Activated T-cell treated with anti-CD3 and anti-CD28 coated beads, Interleukin-2, amount 50 U/mL, for 24 hours (primary cell): ENCODE measurements at regions not wholly inside any gene's neighbourhood (a gene's known extent, or its start where the extent isn't known, plus 50 kb on each side); places are given as distances from the start of the nearest gene placed in this dataset.

ENCODE experiments used
- DNase-seq: peaks from one replicate; pipeline ENCODE4 v3.0.0-alpha.2; 2020
- H3K27ac Mint-ChIP-seq: 2 replicates; pipeline ENCODE4 v1.8.0; 2020; ENCODE audit warnings: mild to moderate bottlenecking, mixed read lengths
- H3K27me3 Mint-ChIP-seq: 2 replicates; pipeline ENCODE4 v1.8.0; 2020; ENCODE audit warnings: mixed read lengths
- H3K36me3 Mint-ChIP-seq: 2 replicates; pipeline ENCODE4 v1.8.0; 2020; ENCODE audit warnings: low read depth, mixed read lengths
- H3K4me1 Mint-ChIP-seq: 2 replicates; pipeline ENCODE4 v1.8.0; 2020; ENCODE audit warnings: low read depth, mixed read lengths
- H3K4me3 Mint-ChIP-seq: 2 replicates; pipeline ENCODE4 v1.8.0; 2020; ENCODE audit warnings: mild to moderate bottlenecking, moderate library complexity, mixed read lengths
- H3K9me3 Mint-ChIP-seq: 2 replicates; pipeline ENCODE4 v1.8.0; 2020; ENCODE audit warnings: mixed read lengths

DNA sequence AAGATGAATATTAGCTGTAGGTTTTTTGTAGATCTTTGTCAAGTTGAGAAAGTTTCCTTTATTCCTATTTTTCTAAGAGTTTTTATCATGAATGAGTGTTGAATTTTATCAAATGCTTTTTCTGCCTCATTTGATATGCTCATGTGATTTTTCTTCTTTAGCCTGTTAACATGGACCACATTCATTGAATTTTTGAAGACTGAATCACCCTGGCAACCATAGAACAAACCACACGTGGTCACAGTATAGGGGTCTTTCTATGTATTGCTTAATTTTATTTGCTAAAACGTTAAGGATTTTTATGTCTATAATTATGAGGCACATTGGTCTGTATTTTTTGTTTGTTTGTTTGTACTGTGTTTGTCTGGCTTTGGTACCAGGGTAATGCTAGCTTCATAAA, 201.7 kb upstream of the CWC22 start:
- H3K4me3 Mint-ChIP-seq: no peak overlapping the region
- no peak for DNase-seq
- H3K27ac Mint-ChIP-seq: no peak overlapping the region

DNA sequence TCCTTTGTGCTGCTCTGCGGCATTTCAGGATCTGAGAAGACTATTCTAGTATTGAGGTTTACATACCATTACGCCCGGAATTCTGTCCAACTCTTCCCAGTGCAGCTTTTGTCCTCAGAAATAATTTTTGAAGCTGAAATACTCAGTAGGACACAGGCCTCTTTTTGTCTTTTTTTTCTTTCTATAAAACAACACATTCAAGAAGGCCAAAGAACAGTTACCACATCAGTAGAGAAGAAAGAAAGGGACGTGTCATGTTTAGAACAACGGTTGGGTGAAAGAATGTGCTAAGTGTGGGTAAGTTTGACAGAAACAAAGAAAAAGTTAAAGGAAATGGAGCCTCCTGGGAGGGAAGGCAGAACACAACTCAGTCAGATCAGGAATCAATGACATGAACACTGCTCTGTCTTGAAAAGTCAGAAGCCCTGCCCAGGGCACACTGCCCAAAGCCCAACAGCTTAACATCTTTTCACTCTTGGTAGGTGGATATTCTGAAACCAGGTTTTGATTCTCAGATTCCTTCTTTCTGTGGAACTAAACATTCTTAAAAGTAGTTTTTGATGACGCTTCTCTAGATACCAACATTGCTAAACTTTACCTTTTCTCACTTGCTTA, 198.6 kb upstream of the CWC22 start:
- H3K27me3 Mint-ChIP-seq: no peaks in the 10 kb centered on the region
- no peak overlapping the region for H3K4me3 Mint-ChIP-seq
- H3K4me1 Mint-ChIP-seq: no peaks in the 10 kb centered on the region
- H3K27ac Mint-ChIP-seq: no peak overlapping the region
- no peaks in the 10 kb centered on the region for H3K36me3 Mint-ChIP-seq
- DNase-seq: no peak
- no peaks in the 10 kb centered on the region for H3K9me3 Mint-ChIP-seq

More for the DNA sequence above, 201.7 kb upstream of the CWC22 start:
- Mint-ChIP-seq H3K27me3 (no peaks in the 10 kb centered on the region), H3K4me1 (no peaks in the 10 kb centered on the region), H3K36me3 (no peaks in the 10 kb centered on the region), H3K9me3 (no peaks in the 10 kb centered on the region)

DNA sequence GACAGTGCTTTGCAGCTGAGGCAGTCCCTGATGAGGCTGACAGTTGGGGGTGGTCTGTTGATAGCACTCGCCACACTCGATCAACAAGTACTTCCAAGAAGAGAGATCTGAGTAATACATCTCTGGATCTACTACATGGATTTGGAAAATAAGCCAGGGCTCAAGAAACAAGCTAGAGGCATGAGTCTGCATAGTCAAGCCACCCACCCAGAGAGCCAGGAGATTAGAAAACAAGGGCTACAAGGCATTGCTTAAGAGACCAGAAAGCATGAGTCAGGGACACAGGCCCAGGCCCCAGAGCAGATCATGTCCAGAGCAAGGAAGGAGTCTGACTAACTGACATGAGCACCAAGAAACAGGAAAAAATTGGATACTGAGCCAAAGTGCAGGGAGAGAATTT, 196.9 kb upstream of the CWC22 start:
- H3K4me3 Mint-ChIP-seq: no peak overlapping the region
- no peaks in the 10 kb centered on the region for H3K36me3 Mint-ChIP-seq
- DNase-seq: no peak
- H3K27ac Mint-ChIP-seq: no peak overlapping the region
- no peaks in the 10 kb centered on the region for H3K4me1 Mint-ChIP-seq
- H3K27me3 Mint-ChIP-seq: no peaks in the 10 kb centered on the region
- no peaks in the 10 kb centered on the region for H3K9me3 Mint-ChIP-seq

DNA sequence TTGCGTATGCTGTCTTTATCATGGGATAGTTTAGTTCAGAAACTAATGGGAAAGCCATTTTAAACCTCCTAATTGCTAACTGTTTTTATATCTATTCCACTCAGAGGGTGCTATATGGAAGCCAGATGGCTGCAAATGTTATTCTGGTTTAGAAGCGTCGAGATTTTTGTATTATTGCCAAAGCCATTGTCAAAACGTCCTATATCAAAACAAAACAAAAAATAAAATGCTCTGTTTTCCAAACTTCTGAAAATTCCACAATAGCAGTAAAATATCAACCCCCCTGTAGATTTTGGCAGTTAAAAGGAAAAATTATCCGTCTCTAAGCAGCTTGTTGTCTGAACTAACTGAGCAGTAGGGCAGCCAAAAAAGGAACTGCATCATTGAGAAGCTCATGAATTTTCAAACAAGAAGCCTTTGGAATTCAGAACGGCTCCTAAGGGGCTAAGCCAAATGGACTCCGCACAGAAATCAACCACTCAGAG, 195.4 kb upstream of the CWC22 start:
- no peak for DNase-seq
- Mint-ChIP-seq H3K4me3 (no peak overlapping the region), H3K9me3 (no peaks in the 10 kb centered on the region), H3K27ac (no peak overlapping the region), H3K4me1 (no peaks in the 10 kb centered on the region), H3K36me3 (no peaks in the 10 kb centered on the region), H3K27me3 (no peaks in the 10 kb centered on the region)

DNA sequence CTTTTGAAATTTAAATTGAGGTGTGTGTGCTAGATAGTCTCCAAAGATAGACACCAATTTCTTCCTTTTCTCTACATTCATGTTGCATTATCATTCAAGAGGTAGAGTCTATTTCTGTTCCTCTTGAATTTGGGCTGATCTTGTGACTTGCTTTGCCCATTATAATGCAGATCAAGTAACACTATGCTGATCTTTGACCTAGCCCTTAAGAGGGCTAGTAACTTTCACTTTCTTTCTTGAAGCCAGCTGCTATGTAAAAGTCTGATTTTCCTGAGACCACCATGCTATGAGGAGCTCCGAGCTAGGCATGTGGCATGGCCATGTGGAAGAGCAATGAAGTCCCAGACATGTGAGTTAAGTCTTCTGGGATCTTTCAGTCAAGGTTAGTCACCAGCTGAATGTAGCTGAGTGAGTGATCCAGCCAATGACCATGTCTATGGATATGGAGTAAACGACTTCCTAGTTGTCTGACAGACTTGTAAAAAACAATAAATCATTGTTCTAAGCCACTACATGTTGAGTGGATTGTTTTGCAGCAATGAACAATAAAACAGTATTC, 189.4 kb upstream of the CWC22 start:
- Mint-ChIP-seq H3K36me3 (no peaks in the 10 kb centered on the region), H3K27me3 (no peaks in the 10 kb centered on the region), H3K9me3 (no peaks in the 10 kb centered on the region), H3K4me1 (peaks cover 6% of the 10 kb centered on the region), H3K27ac (no peak overlapping the region), H3K4me3 (no peak overlapping the region)
- DNase-seq: no peak

DNA sequence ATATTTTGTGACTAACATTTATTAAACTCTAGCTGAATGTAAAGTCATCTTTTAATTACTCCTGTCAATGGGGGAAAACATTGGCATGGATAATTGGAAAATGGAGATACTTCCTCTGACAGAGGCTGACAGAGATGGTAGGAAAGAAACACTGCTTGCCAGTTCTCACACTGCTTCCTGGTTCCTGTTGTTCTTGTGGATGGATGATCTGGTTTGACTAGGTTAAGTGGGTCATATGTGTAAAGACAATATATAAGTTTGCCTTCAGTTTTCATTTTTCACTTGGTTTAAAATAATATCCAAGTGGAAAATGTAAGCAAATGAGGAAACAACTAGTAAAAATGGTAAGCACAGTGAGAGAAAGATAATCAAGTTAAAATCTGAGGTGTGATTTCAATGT, 188.8 kb upstream of the CWC22 start:
- DNase-seq: no peak
- H3K27ac Mint-ChIP-seq: no peak overlapping the region
- H3K4me1 Mint-ChIP-seq: peaks cover 6% of the 10 kb centered on the region
- no peak overlapping the region for H3K4me3 Mint-ChIP-seq
- no peaks in the 10 kb centered on the region for H3K9me3 Mint-ChIP-seq
- H3K27me3 Mint-ChIP-seq: no peaks in the 10 kb centered on the region
- no peaks in the 10 kb centered on the region for H3K36me3 Mint-ChIP-seq

DNA sequence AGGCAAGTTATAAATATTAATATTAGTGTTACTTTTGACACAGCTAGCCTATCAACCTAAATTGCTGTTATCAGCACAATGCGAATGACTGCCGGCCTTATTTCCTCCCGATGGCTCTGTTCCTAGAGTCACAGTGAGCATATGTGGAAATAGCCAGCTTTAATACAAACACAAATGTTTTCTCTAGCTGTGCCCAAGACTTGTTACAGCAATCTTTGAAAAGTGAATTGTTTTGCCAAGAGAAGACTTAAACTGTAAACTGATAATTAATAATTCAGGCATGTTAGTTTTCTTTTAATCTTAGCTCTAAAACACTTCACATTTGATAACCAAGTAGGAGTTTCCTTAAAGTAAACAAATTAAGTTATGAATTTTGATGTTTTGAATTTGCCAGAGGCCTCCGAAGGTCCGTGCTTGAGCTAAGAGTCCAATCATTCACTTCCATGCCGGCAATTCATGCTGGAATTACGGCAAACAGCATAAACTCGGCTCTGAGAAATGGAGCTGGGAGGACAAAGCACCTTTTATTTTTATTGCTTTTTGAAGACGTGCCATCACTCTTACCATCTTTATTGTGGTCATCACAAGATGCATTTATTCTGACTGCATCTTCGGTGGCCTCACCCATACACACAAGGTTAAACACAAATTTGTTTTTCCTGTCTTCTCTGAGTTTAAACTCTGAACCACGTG, 184.5 kb upstream of the CWC22 start:
- H3K4me1 Mint-ChIP-seq: peaks cover 6% of the 10 kb centered on the region
- H3K9me3 Mint-ChIP-seq: no peaks in the 10 kb centered on the region
- no peaks in the 10 kb centered on the region for H3K27me3 Mint-ChIP-seq
- DNase-seq: no peak
- H3K4me3 Mint-ChIP-seq: no peak overlapping the region
- no peak overlapping the region for H3K27ac Mint-ChIP-seq
- H3K36me3 Mint-ChIP-seq: no peaks in the 10 kb centered on the region

DNA sequence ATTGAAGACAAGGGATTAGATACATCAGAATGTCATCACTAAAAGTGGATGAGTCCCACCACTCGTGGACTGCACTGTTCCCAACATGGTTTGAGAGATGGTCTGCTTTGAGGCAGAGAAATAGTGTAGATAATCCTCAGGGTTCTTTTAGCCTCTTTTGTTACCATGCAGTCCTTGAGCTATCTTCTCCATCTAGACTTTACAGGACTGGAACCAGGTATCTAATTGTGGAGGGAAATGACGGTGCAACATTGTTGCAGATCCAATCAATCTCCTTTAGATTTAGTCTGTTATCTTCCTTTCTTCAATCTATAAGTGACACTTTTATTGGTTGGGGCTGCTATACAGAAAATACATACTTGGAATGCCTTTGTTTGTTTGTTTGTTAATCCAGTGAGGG, 183.8 kb upstream of the CWC22 start:
- peaks cover under 1% of the 10 kb centered on the region for H3K4me1 Mint-ChIP-seq
- H3K27me3 Mint-ChIP-seq: no peaks in the 10 kb centered on the region
- H3K9me3 Mint-ChIP-seq: no peaks in the 10 kb centered on the region
- H3K27ac Mint-ChIP-seq: no peak overlapping the region
- no peaks in the 10 kb centered on the region for H3K36me3 Mint-ChIP-seq
- no peak overlapping the region for H3K4me3 Mint-ChIP-seq
- DNase-seq: no peak

DNA sequence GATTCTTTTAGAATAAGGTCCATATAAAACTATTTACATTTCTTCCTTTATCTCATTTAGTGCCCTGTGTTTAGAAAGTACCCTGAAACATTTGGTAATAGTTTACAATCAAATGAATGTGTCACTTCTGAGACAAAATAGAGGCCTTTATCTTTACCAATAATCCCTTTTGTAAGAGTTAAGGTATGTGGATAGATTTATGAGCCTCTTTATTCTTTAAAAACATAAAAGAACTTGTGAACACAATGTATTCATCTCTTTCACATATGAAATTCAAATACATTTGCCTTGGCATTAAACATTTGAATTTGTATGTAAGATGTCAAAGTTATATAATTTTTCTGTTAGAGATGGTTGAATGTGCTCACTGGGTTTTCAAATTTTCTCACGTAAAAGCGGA, 180.5 kb upstream of the CWC22 start:
- H3K9me3 Mint-ChIP-seq: no peaks in the 10 kb centered on the region
- no peaks in the 10 kb centered on the region for H3K4me1 Mint-ChIP-seq
- H3K4me3 Mint-ChIP-seq: no peak overlapping the region
- no peaks in the 10 kb centered on the region for H3K36me3 Mint-ChIP-seq
- H3K27ac Mint-ChIP-seq: no peak overlapping the region
- H3K27me3 Mint-ChIP-seq: no peaks in the 10 kb centered on the region
- DNase-seq: no peak

DNA sequence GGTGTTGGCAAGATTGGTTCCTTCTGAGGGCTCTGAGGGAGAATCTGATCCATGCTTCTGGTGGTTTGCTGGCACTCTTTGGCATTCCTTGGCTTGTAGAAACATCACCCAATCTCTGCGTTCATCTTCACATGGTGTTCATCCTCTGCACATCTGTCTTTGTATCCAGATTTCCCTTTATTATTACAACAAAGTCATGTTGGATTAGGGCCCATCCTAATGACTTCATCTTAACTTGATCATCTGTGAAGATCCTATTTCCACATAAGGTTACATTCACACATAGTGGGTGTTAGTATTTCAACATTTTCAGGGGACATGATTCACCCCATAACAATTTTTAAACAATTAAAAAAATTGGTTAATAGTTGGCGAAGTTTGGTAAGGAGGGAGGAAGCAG, 177.4 kb upstream of the CWC22 start:
- Mint-ChIP-seq H3K4me3 (no peak overlapping the region), H3K27ac (no peak overlapping the region), H3K4me1 (no peaks in the 10 kb centered on the region), H3K9me3 (no peaks in the 10 kb centered on the region), H3K36me3 (no peaks in the 10 kb centered on the region), H3K27me3 (no peaks in the 10 kb centered on the region)
- DNase-seq: no peak

DNA sequence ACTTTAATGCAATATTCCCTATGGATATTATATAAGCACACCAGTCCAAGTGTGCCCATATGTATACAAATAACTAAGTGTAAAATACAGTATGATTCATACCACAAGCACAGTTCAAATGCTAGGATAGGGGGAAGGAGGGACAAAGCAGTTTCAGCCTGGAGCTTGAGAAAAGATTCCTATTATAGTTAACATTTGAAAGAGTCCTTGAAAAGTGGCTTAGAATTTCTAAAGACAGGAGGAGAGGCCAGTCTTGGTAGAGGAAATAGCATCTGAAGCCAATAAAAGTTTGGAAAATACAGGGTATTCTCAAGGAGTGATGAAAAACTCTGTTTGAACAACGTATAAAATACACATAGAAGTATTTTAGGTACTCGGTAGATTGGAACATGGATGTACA, 173.4 kb upstream of the CWC22 start:
- H3K9me3 Mint-ChIP-seq: no peaks in the 10 kb centered on the region
- H3K36me3 Mint-ChIP-seq: no peaks in the 10 kb centered on the region
- H3K27ac Mint-ChIP-seq: no peak overlapping the region
- H3K4me1 Mint-ChIP-seq: no peaks in the 10 kb centered on the region
- H3K27me3 Mint-ChIP-seq: no peaks in the 10 kb centered on the region
- DNase-seq: no peak
- H3K4me3 Mint-ChIP-seq: no peak overlapping the region

DNA sequence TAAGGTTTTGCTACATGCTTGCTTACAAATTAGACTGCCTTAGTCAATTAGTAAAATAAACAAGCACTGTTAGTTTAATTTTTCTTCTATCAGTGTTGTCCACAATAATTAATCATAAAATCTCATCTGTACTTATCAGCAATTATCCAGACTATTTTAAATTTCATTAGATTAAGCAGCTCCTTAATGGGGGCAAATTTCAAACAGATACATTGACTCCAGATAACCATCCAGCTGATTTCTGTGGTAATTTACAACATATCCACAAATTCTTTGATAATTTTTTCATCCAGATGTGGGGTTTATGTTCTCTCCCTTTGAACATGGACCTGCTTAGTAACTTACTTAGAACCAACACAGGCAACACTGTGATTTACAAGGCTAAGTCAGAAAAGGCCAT, 170.4 kb upstream of the CWC22 start:
- Mint-ChIP-seq H3K9me3 (no peaks in the 10 kb centered on the region), H3K36me3 (no peaks in the 10 kb centered on the region), H3K4me1 (no peaks in the 10 kb centered on the region), H3K4me3 (no peak overlapping the region), H3K27ac (no peak overlapping the region), H3K27me3 (no peaks in the 10 kb centered on the region)
- no peak for DNase-seq

DNA sequence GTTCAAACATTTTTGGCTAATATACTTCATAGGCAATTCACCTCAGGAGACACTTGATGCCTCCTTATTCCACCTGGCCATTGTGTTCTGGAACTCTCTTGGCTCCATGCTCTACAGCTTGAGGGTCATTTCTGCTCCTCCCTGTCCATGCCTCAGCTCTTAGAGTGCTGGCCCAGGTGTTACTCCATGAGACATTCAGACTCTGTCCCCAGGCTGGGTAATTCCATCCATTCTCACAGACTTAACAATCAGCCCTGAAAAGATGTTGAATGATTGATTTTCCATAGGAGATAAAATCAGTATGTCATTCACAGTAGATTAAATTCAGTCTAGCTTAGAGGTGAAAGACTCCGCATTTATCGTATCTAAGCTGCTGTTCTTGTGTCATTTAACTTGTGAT, 168.6 kb upstream of the CWC22 start:
- DNase-seq: no peak
- H3K27ac Mint-ChIP-seq: no peak overlapping the region

DNA sequence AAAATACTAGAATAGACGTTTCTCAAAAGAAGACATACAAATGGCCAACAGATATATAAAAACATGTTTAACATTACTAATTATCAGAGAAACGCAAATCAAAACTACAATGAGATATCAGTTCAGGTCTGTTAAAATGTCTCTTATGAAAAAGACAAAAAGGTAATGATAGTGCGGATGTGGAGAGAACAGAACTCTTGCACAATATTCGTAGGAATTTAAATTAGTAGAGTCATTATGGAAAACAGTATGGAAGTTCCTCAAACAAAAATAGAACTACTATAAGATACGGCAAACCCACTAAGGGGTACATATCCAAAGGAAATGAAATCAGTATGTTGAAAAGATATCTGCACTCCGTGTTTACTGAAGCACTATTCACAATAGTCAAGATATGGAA, 167.5 kb upstream of the CWC22 start:
- DNase-seq: no peak
- no peak overlapping the region for H3K4me3 Mint-ChIP-seq
- H3K9me3 Mint-ChIP-seq: peaks cover 7% of the 10 kb centered on the region
- no peaks in the 10 kb centered on the region for H3K4me1 Mint-ChIP-seq
- H3K27ac Mint-ChIP-seq: no peak overlapping the region
- H3K36me3 Mint-ChIP-seq: no peaks in the 10 kb centered on the region
- H3K27me3 Mint-ChIP-seq: no peaks in the 10 kb centered on the region

More for the DNA sequence above, 168.6 kb upstream of the CWC22 start:
- Mint-ChIP-seq H3K36me3 (no peaks in the 10 kb centered on the region), H3K4me3 (no peak overlapping the region), H3K27me3 (no peaks in the 10 kb centered on the region), H3K9me3 (no peaks in the 10 kb centered on the region), H3K4me1 (no peaks in the 10 kb centered on the region)

DNA sequence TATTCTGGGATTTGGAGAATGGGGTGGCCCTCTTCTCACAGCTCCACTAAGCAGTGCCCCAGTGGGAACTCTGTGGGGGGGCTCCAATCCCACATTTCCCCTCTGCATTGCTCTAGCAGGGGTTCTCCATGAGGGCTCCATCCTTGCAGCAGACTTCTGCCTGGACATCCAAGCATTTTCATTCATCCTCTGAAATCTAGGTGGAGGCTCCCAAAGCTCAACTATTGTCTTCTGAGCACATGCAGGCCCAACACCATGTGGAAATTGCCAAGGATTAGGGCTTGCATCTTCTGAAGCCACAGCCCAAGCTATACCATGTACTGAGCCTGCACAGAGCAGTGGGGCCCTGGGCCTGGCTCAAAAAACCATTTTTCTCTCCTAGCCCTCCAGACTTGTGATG, 162.4 kb upstream of the CWC22 start:
- Mint-ChIP-seq H3K27me3 (peaks cover 10% of the 10 kb centered on the region), H3K4me3 (no peak overlapping the region), H3K27ac (no peak overlapping the region), H3K9me3 (peaks cover 16% of the 10 kb centered on the region), H3K4me1 (no peaks in the 10 kb centered on the region), H3K36me3 (no peaks in the 10 kb centered on the region)
- no peak for DNase-seq
